BE2C (cell line): ENCODE measurements at regions not wholly inside any gene's neighbourhood (a gene's known extent, or its start where the extent isn't known, plus 50 kb on each side); places are given as distances from the start of the nearest gene placed in this dataset.

Source experiments
- DNase-seq: peaks from one replicate; pipeline ENCODE4 v3.0.0-alpha.2; 2020
- H3K27me3 ChIP-seq: fragments of 250-450 bp; sonication (Bioruptor Pico); 2 replicates; pipeline ENCODE4 v1.5.1; 2020; ENCODE audit warnings: mild to moderate bottlenecking
- H3K36me3 ChIP-seq: fragments of 250-450 bp; sonication (Bioruptor Pico); 2 replicates; pipeline ENCODE4 v1.5.1; 2020; ENCODE audit warnings: mild to moderate bottlenecking
- H3K4me1 ChIP-seq: fragments of 250-450 bp; sonication (Bioruptor Pico); 2 replicates; pipeline ENCODE4 v1.5.1; 2020
- H3K4me3 ChIP-seq: 2 replicates; pipeline ENCODE4 v1.5.1; 2011; ENCODE audit warnings: low read depth, low read length
- H3K9me3 ChIP-seq: fragments of 250-450 bp; sonication (Bioruptor Pico); 2 replicates; pipeline ENCODE4 v1.5.1; 2020
- CTCF ChIP-seq: IDR thresholded peaks from 2 replicates; pipeline ENCODE4 v1.5.1; 2012; ENCODE audit warnings: mild to moderate bottlenecking, low read depth, low read length

GRCh38 chr5:101429241-101429640 is 526.2 kb upstream of the ST8SIA4 start:
- no peaks in the 10 kb centered on the region; the same call in 1 of the 2 replicates for H3K4me1 ChIP-seq
- H3K36me3 ChIP-seq = no peaks in the 10 kb centered on the region
- DNase-seq = no peak
- TF ChIP-seq CTCF = no peak
- H3K27me3 ChIP-seq = no peaks in the 10 kb centered on the region
- no peaks in the 10 kb centered on the region for H3K9me3 ChIP-seq
- no peak overlapping the region for H3K4me3 ChIP-seq

GRCh38 chr5:101425339-101425859 is 522.3 kb upstream of the ST8SIA4 start:
- H3K27me3 ChIP-seq = no peaks in the 10 kb centered on the region
- no peak for DNase-seq
- no peaks in the 10 kb centered on the region for H3K4me1 ChIP-seq
- H3K36me3 ChIP-seq = no peaks in the 10 kb centered on the region
- H3K9me3 ChIP-seq = no peaks in the 10 kb centered on the region
- no peak for TF ChIP-seq CTCF
- H3K4me3 ChIP-seq = no peak overlapping the region

GRCh38 chr5:101424530-101425175 is 521.6 kb upstream of the ST8SIA4 start:
- no peak for TF ChIP-seq CTCF
- no peak overlapping the region for H3K4me3 ChIP-seq
- no peaks in the 10 kb centered on the region for H3K27me3 ChIP-seq
- H3K4me1 ChIP-seq = no peaks in the 10 kb centered on the region
- H3K36me3 ChIP-seq = no peaks in the 10 kb centered on the region
- no peaks in the 10 kb centered on the region for H3K9me3 ChIP-seq
- no peak for DNase-seq

GRCh38 chr5:101418713-101419118 is 515.6 kb upstream of the ST8SIA4 start:
- Histone ChIP-seq H3K9me3 (no peaks in the 10 kb centered on the region), H3K4me1 (no peaks in the 10 kb centered on the region), H3K4me3 (no peak overlapping the region), H3K27me3 (no peaks in the 10 kb centered on the region), H3K36me3 (no peaks in the 10 kb centered on the region)
- no peak for DNase-seq
- no peak for TF ChIP-seq CTCF

GRCh38 chr5:101404531-101404930 is 501.4 kb upstream of the ST8SIA4 start:
- Histone ChIP-seq H3K9me3 (no peaks in the 10 kb centered on the region), H3K4me1 (no peaks in the 10 kb centered on the region), H3K4me3 (no peak overlapping the region), H3K27me3 (no peaks in the 10 kb centered on the region), H3K36me3 (no peaks in the 10 kb centered on the region)
- no peak for TF ChIP-seq CTCF
- DNase-seq = no peak

GRCh38 chr5:101393795-101394450 is 490.8 kb upstream of the ST8SIA4 start:
- DNase-seq = no peak
- Histone ChIP-seq H3K36me3 (no peaks in the 10 kb centered on the region), H3K4me3 (no peak overlapping the region), H3K9me3 (no peaks in the 10 kb centered on the region; the same call in 1 of the 2 replicates), H3K27me3 (no peaks in the 10 kb centered on the region), H3K4me1 (no peaks in the 10 kb centered on the region)
- no peak for TF ChIP-seq CTCF
